ENCODE measurements at regions not wholly inside any gene's neighbourhood (a gene's known extent, or its start where the extent isn't known, plus 50 kb on each side); places are given as distances from the start of the nearest gene placed in this dataset.

DNA sequence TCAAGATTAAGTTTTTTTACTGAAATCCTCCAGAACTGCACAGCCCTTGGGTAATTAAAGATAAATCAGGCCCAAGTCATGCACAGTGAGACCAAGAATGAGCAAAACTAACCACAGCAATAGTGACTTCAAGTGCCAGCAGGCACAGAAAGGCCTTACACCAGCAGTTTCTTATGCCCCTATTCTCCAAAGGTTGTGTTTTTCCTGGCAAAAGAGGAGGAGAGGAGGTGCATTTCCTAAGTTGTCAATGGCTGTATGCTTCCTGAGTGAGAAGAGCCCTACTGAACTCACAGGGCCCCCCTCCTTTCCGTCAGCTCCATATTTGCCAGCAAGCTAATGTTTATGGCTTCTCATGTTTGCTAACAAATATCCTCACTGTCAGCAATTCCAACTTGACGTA is 418.7 kb upstream of the INTU start:
- no peaks in the 10 kb centered on the region for H3K36me3 Mint-ChIP-seq (ENCODE audit: low read depth)
- TF ChIP-seq, protein P1, sequence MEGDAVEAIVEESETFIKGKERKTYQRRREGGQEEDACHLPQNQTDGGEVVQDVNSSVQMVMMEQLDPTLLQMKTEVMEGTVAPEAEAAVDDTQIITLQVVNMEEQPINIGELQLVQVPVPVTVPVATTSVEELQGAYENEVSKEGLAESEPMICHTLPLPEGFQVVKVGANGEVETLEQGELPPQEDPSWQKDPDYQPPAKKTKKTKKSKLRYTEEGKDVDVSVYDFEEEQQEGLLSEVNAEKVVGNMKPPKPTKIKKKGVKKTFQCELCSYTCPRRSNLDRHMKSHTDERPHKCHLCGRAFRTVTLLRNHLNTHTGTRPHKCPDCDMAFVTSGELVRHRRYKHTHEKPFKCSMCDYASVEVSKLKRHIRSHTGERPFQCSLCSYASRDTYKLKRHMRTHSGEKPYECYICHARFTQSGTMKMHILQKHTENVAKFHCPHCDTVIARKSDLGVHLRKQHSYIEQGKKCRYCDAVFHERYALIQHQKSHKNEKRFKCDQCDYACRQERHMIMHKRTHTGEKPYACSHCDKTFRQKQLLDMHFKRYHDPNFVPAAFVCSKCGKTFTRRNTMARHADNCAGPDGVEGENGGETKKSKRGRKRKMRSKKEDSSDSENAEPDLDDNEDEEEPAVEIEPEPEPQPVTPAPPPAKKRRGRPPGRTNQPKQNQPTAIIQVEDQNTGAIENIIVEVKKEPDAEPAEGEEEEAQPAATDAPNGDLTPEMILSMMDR (IDR thresholded peaks at IDR 0.05): no peak
- H3K9me3 Mint-ChIP-seq: peaks cover 2% of the 10 kb centered on the region
- DNase-seq: no peak
- ATAC-seq: no peak
- intact Hi-C loops (cut with micrococcal nuclease): no loop called here
- no peaks in the 10 kb centered on the region for H3K27me3 Mint-ChIP-seq
- no peaks in the 10 kb centered on the region for H3K4me1 Mint-ChIP-seq (ENCODE audit: low read depth)
- ChIA-PET POLR2A (no interaction called here), CTCF (no interaction called here)
- H3K27ac Mint-ChIP-seq: no peak overlapping the region
- no peak overlapping the region for H3K4me3 Mint-ChIP-seq

GRCh38 chr4:127214931-127215330 is 417.8 kb upstream of the INTU start:
- TF ChIP-seq, protein P1 (IDR thresholded peaks at IDR 0.05): no peak
- ATAC-seq (no peak), DNase-seq (no peak)
- Mint-ChIP-seq H3K27ac (no peak overlapping the region), H3K4me3 (no peak overlapping the region), H3K36me3 (ENCODE audit: low read depth) (no peaks in the 10 kb centered on the region), H3K4me1 (ENCODE audit: low read depth) (no peaks in the 10 kb centered on the region), H3K27me3 (no peaks in the 10 kb centered on the region), H3K9me3 (peaks cover 6% of the 10 kb centered on the region)
- CTCF ChIA-PET: no interaction called here
- POLR2A ChIA-PET: no interaction called here
- intact Hi-C loops (cut with micrococcal nuclease): no loop called here

DNA sequence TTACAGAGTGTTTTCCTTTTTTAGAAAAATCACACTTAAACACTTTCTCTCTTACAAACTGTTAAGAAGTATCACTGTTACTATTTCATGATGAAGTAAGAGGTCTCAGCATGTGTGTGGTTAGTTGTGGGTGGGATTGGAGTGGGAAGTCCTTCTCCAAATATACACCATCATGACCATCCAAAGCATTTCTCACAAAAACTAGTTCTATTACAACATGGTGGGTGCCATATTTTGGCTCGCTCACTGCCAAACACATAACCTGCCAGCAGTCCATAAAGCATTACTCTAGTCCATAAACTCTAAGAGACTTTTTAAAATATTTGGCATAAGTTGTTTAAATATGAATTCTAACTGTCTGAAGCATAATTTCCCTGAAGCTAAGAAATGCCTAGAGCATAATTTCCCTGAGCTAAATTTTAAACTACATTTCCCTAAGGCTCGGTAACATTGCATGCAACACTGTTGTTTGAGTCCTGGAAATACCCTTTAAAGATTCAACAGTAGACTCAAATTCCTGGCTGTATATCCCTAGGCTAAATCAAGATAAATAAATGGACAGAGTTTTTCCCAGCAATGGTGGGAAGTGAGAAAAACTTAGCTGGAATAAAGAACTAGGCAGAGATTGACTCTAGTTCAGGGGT is 415.0 kb upstream of the INTU start:
- intact Hi-C loops (cut with micrococcal nuclease): no loop called here
- no peak overlapping the region for H3K4me3 Mint-ChIP-seq
- H3K36me3 Mint-ChIP-seq (ENCODE audit: low read depth): no peaks in the 10 kb centered on the region
- TF ChIP-seq, protein P1 (IDR thresholded peaks at IDR 0.05): no peak
- no peaks in the 10 kb centered on the region for H3K4me1 Mint-ChIP-seq (ENCODE audit: low read depth)
- DNase-seq (no peak), ATAC-seq (no peak)
- H3K27me3 Mint-ChIP-seq: no peaks in the 10 kb centered on the region
- CTCF ChIA-PET: no interaction called here
- POLR2A ChIA-PET: no interaction called here
- no peak overlapping the region for H3K27ac Mint-ChIP-seq
- peaks cover 11% of the 10 kb centered on the region for H3K9me3 Mint-ChIP-seq

DNA sequence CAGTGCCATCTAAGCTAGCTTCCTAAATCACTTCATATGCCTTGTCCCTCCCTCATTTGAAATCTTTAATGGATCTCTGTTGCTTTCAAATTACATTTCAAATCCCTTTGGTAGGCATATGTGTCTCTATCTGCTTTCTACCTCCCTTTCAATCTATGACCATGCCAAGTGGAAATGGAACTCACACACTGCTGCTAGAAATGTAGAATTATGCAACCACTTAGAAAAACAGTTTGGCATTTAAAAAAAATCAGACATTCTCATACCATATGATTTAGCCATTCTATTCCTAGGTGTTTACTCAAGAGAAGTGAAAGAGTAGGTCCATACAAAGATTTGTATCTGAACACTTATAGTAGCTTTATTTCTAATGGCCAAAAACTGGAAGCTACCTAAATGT is 413.5 kb upstream of the INTU start:
- ChIA-PET POLR2A (no interaction called here), CTCF (no interaction called here)
- intact Hi-C loops (cut with micrococcal nuclease): no loop called here
- Mint-ChIP-seq H3K9me3 (peaks cover 23% of the 10 kb centered on the region), H3K27ac (no peak overlapping the region), H3K27me3 (no peaks in the 10 kb centered on the region), H3K36me3 (ENCODE audit: low read depth) (no peaks in the 10 kb centered on the region), H3K4me1 (ENCODE audit: low read depth) (no peaks in the 10 kb centered on the region), H3K4me3 (no peak overlapping the region)
- no peak for DNase-seq
- no peak for ATAC-seq
- TF ChIP-seq, protein P1 (IDR thresholded peaks at IDR 0.05): no peak

GRCh38 chr4:127224556-127224955 is 408.2 kb upstream of the INTU start:
- DNase-seq (no peak), ATAC-seq (no peak)
- Mint-ChIP-seq H3K36me3 (ENCODE audit: low read depth) (no peaks in the 10 kb centered on the region), H3K9me3 (peaks cover 21% of the 10 kb centered on the region), H3K27ac (no peak overlapping the region), H3K4me3 (no peak overlapping the region), H3K4me1 (ENCODE audit: low read depth) (no peaks in the 10 kb centered on the region), H3K27me3 (no peaks in the 10 kb centered on the region)
- POLR2A ChIA-PET: no interaction called here
- TF ChIP-seq, protein P1 (IDR thresholded peaks at IDR 0.05): no peak
- intact Hi-C loops (cut with micrococcal nuclease): no loop called here
- CTCF ChIA-PET: no interaction called here
